Panc1 (cell line): ENCODE measurements at regions not wholly inside any gene's neighbourhood (a gene's known extent, or its start where the extent isn't known, plus 50 kb on each side); places are given as distances from the start of the nearest gene placed in this dataset.

Experiments
- CTCF ChIP-seq: fragments of 450-650 bp; IDR thresholded peaks from 2 replicates; pipeline ENCODE4 v1.5.1; 2017; ENCODE audit warnings: mild to moderate bottlenecking
- POLR2AphosphoS5 ChIP-seq: IDR thresholded peaks from 2 replicates; pipeline ENCODE4 v1.6.1; 2012; ENCODE audit warnings: mild to moderate bottlenecking, low read depth, low read length, moderate library complexity
- SIN3A ChIP-seq: IDR thresholded peaks from 2 replicates; pipeline ENCODE4 v1.6.1; 2012; ENCODE audit warnings: low read depth, mild to moderate bottlenecking, low read length, moderate library complexity, borderline replicate concordance; ENCODE audit not compliant: insufficient read depth
- TCF7L2 ChIP-seq: IDR thresholded peaks from 2 replicates; pipeline ENCODE4 v1.6.1; 2011; ENCODE audit warnings: mild to moderate bottlenecking, low read depth, low read length, inconsistent platforms
- TF ChIP-seq, protein P1 (sequence below), 2 experiments: IDR thresholded peaks; 2 replicates each; pipeline ENCODE4 v1.6.1; 2011 to 2012; ENCODE audit warnings: low read depth in 2 of 2, control low read depth in 1 of 2, low read length in 1 of 2, mild to moderate bottlenecking in 1 of 2, moderate library complexity in 1 of 2; ENCODE audit not compliant: insufficient read depth in 1 of 2

- TF ChIP-seq CTCF (no peak), POLR2AphosphoS5 (no peak), TCF7L2 (no peak), SIN3A (no peak)
- TF ChIP-seq, protein P1, sequence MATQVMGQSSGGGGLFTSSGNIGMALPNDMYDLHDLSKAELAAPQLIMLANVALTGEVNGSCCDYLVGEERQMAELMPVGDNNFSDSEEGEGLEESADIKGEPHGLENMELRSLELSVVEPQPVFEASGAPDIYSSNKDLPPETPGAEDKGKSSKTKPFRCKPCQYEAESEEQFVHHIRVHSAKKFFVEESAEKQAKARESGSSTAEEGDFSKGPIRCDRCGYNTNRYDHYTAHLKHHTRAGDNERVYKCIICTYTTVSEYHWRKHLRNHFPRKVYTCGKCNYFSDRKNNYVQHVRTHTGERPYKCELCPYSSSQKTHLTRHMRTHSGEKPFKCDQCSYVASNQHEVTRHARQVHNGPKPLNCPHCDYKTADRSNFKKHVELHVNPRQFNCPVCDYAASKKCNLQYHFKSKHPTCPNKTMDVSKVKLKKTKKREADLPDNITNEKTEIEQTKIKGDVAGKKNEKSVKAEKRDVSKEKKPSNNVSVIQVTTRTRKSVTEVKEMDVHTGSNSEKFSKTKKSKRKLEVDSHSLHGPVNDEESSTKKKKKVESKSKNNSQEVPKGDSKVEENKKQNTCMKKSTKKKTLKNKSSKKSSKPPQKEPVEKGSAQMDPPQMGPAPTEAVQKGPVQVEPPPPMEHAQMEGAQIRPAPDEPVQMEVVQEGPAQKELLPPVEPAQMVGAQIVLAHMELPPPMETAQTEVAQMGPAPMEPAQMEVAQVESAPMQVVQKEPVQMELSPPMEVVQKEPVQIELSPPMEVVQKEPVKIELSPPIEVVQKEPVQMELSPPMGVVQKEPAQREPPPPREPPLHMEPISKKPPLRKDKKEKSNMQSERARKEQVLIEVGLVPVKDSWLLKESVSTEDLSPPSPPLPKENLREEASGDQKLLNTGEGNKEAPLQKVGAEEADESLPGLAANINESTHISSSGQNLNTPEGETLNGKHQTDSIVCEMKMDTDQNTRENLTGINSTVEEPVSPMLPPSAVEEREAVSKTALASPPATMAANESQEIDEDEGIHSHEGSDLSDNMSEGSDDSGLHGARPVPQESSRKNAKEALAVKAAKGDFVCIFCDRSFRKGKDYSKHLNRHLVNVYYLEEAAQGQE (IDR thresholded peaks at IDR 0.05; ENCODE audit: insufficient read depth in 1 of 2, low read depth in 2 of 2, low read length in 1 of 2): no peak
Observed at GRCh38 chr13:24103782-24104372, 56.6 kb upstream of the SPATA13 start.
